NCI-H1417 treated with DMSO at 0.1 percent for 48 hours (cell line): ENCODE measurements at regions not wholly inside any gene's neighbourhood (a gene's known extent, or its start where the extent isn't known, plus 50 kb on each side); places are given as distances from the start of the nearest gene placed in this dataset.
"Not testable (repeated sequence)": the region's sequence is repeated elsewhere in the genome, so short reads cannot be mapped to it uniquely, and the experiment has no call there.

Experiments
- DNase-seq: peaks from one replicate; lab custom pipeline; 2025; lab: John Stamatoyannopoulos, UW

- no peak for DNase-seq
Measured at GRCh38 chr20:12072221-12072953, 154.7 kb downstream of the BTBD3 start.

- no peak for DNase-seq
Measured at GRCh38 chr20:12072954-12073264, 155.2 kb downstream of the BTBD3 start.

- DNase-seq = no peak
Measured at GRCh38 chr20:12074111-12074655, 156.5 kb downstream of the BTBD3 start.

- DNase-seq = no peak
Measured at GRCh38 chr20:12076200-12076599, 158.5 kb downstream of the BTBD3 start.

- DNase-seq = no peak
Measured at GRCh38 chr20:12077875-12078274, 160.2 kb downstream of the BTBD3 start.

GRCh38 chr20:12079490-12079889, 161.8 kb downstream of the BTBD3 start:
- no peak for DNase-seq

- DNase-seq = no peak
Measured at GRCh38 chr20:12083269-12083668, 165.6 kb downstream of the BTBD3 start.

- DNase-seq = no peak
Measured at GRCh38 chr20:12084482-12084881, 166.8 kb downstream of the BTBD3 start.

- no peak for DNase-seq
Measured at GRCh38 chr20:12086359-12086758, 168.7 kb downstream of the BTBD3 start.

- DNase-seq = no peak
Measured at GRCh38 chr20:12090920-12091319, 173.2 kb downstream of the BTBD3 start.

- no peak for DNase-seq
Measured at GRCh38 chr20:12093057-12093796, 175.5 kb downstream of the BTBD3 start.

- DNase-seq = not testable (repeated sequence)
Measured at GRCh38 chr20:12093797-12094190, 176.1 kb downstream of the BTBD3 start.

GRCh38 chr20:12095180-12095920, 177.7 kb downstream of the BTBD3 start:
- no peak for DNase-seq

- no peak for DNase-seq
Measured at GRCh38 chr20:12098421-12098820, 180.7 kb downstream of the BTBD3 start.

- DNase-seq = no peak
Measured at GRCh38 chr20:12108846-12109245, 191.2 kb downstream of the BTBD3 start.

GRCh38 chr20:12110274-12110673, 192.6 kb downstream of the BTBD3 start:
- DNase-seq = no peak

- DNase-seq = no peak
Measured at GRCh38 chr20:12110711-12111110, 193.0 kb downstream of the BTBD3 start.

GRCh38 chr20:12111431-12112088, 193.9 kb downstream of the BTBD3 start:
- DNase-seq = no peak

- DNase-seq = no peak
Measured at GRCh38 chr20:12112089-12112474, 194.4 kb downstream of the BTBD3 start.

- DNase-seq = no peak
Measured at GRCh38 chr20:12112665-12113064, 195.0 kb downstream of the BTBD3 start.

GRCh38 chr20:12113075-12113467, 195.4 kb downstream of the BTBD3 start:
- DNase-seq = no peak
